DOHH2 (cell line): ENCODE measurements at regions not wholly inside any gene's neighbourhood (a gene's known extent, or its start where the extent isn't known, plus 50 kb on each side); places are given as distances from the start of the nearest gene placed in this dataset.
"Not testable (repeated sequence)": the region's sequence is repeated elsewhere in the genome, so short reads cannot be mapped to it uniquely, and the experiment has no call there.

ENCODE experiments used
- H3F3A ChIP-seq: fragments of 200-600 bp; sonication (generic), shearing (Covaris generic); 2 replicates; pipeline ENCODE4 v1.6.0; 2016; ENCODE audit warnings: antibody characterized with exemption, mild to moderate bottlenecking; ENCODE audit not compliant: control insufficient read depth, insufficient read depth
- H3K27ac ChIP-seq: fragments of 200-600 bp; sonication (generic); 2 replicates; pipeline ENCODE4 v1.5.1; 2014; ENCODE audit warnings: low read depth, mild to moderate bottlenecking, low read length, moderate library complexity
- H3K27me3 ChIP-seq: fragments of 200-600 bp; sonication (generic); 2 replicates; pipeline ENCODE4 v1.6.1; 2014; ENCODE audit warnings: mild to moderate bottlenecking, low read length, mixed read lengths; ENCODE audit not compliant: control insufficient read depth
- H3K36me3 ChIP-seq: fragments of 200-600 bp; sonication (generic); 2 replicates; pipeline ENCODE4 v1.6.1; 2014; ENCODE audit warnings: mild to moderate bottlenecking, low read length, moderate library complexity, mixed read lengths; ENCODE audit not compliant: control insufficient read depth
- H3K4me1 ChIP-seq: fragments of 200-600 bp; sonication (generic); 2 replicates; pipeline ENCODE4 v1.6.1; 2014; ENCODE audit warnings: mild to moderate bottlenecking, low read length, mixed read lengths; ENCODE audit not compliant: control insufficient read depth
- H3K4me2 ChIP-seq: fragments of 200-600 bp; sonication (generic); 2 replicates; pipeline ENCODE4 v1.6.0; 2014; ENCODE audit warnings: mild to moderate bottlenecking, low read length, moderate library complexity
- H3K4me3 ChIP-seq: fragments of 200-600 bp; sonication (generic); 2 replicates; pipeline ENCODE4 v1.5.1; 2014; ENCODE audit warnings: mild to moderate bottlenecking, low read length, mixed read lengths
- H3K79me2 ChIP-seq: fragments of 200-600 bp; sonication (generic); 2 replicates; pipeline ENCODE4 v1.6.1; 2014; ENCODE audit warnings: mild to moderate bottlenecking, low read length, mixed read lengths; ENCODE audit not compliant: control insufficient read depth
- H3K9me2 ChIP-seq: fragments of 200-600 bp; sonication (generic); replicated peaks from 2 replicates; pipeline ENCODE4 v1.6.1; 2014; ENCODE audit warnings: mild to moderate bottlenecking, low read length, mixed read lengths; ENCODE audit not compliant: control insufficient read depth
- H3K9me3 ChIP-seq: fragments of 200-600 bp; sonication (generic); 2 replicates; pipeline ENCODE4 v1.6.1; 2014; ENCODE audit warnings: antibody characterized with exemption, low read length, mixed read lengths; ENCODE audit not compliant: control insufficient read depth, insufficient read depth
- H4K20me1 ChIP-seq: fragments of 200-600 bp; sonication (generic); 2 replicates; pipeline ENCODE4 v1.6.0; 2014; ENCODE audit warnings: low read depth, mild to moderate bottlenecking, antibody characterized with exemption, low read length, moderate library complexity; ENCODE audit not compliant: control insufficient read depth, insufficient read depth
- CTCF ChIP-seq: fragments of 200-600 bp; sonication (generic); IDR thresholded peaks from one replicate; pipeline ENCODE4 v1.5.1; 2014; ENCODE audit warnings: antibody characterized with exemption, mild to moderate bottlenecking, low read depth, low read length; ENCODE audit not compliant: poor library complexity, severe bottlenecking
- EZH2phosphoT487 ChIP-seq: fragments of 200-600 bp; sonication (generic); IDR thresholded peaks from 2 replicates; pipeline ENCODE4 v1.6.1; 2017; ENCODE audit warnings: borderline replicate concordance, mild to moderate bottlenecking, antibody characterized with exemption, low read length, moderate library complexity, mixed read lengths

DNA sequence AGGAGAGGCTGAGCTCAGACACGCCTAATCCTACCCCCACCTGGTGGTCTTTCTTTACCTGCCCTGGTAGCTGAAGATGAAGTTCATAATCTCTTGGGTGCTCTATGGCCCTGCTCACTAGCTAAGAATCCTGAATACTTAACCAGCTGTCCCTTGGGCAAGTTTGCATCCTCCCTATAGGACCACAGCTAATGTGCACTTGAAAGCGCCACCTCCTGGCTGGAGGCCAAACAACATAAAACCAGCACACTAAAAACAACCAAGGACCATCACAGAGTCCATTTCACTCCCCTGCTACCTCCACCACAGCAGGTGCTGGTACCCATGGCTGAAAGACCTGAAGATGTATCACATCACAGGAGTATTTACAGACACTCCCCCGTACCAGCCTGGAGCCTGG is 155.5 kb upstream of the SLC24A3 start:
- Histone ChIP-seq H3K79me2 (no peaks in the 10 kb centered on the region), H4K20me1 (no peaks in the 10 kb centered on the region), H3K27ac (no peak overlapping the region), H3K27me3 (no peaks in the 10 kb centered on the region), H3K36me3 (no peaks in the 10 kb centered on the region), H3F3A (no peaks in the 10 kb centered on the region), H3K9me2 (no peaks in the 10 kb centered on the region), H3K9me3 (peaks cover 9% of the 10 kb centered on the region; the same call in 1 of the 2 replicates), H3K4me3 (no peak overlapping the region), H3K4me2 (no peak overlapping the region), H3K4me1 (no peaks in the 10 kb centered on the region)
- TF ChIP-seq EZH2phosphoT487 = no peak
- peak; percentile 65 for TF ChIP-seq CTCF

- H3K4me1 ChIP-seq, H3K27ac ChIP-seq, H3K9me2 ChIP-seq, H3K4me3 ChIP-seq, H3K27me3 ChIP-seq, H3K79me2 ChIP-seq, H4K20me1 ChIP-seq, H3K4me2 ChIP-seq, H3K36me3 ChIP-seq, H3F3A ChIP-seq: not testable (repeated sequence)
- peaks cover 26% of the 10 kb centered on the region; the same call in 1 of the 2 replicates for H3K9me3 ChIP-seq
These were observed 147.7 kb upstream of the SLC24A3 start for GRCh38 chr20:19064788-19065187.

DNA sequence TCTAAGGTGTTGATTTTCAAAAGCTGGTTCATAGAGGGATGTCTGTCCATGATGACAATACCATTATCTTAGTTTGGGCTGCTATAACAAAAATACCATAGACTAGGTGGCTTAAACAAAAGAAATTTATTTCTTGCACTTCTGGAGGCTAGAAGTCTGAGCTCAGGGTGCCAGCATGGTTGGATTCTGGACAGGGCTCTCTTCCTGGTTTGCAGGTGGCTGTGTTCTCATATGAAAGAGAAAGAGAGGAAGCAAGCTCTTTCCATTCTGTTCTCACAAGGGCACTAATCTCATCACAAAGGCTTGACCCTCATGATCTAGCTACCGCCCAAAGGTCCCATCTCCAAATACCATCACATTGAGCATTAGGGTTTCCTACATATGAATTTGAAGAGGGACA is 144.5 kb upstream of the SLC24A3 start:
- H3K27ac ChIP-seq = no peak overlapping the region

DNA sequence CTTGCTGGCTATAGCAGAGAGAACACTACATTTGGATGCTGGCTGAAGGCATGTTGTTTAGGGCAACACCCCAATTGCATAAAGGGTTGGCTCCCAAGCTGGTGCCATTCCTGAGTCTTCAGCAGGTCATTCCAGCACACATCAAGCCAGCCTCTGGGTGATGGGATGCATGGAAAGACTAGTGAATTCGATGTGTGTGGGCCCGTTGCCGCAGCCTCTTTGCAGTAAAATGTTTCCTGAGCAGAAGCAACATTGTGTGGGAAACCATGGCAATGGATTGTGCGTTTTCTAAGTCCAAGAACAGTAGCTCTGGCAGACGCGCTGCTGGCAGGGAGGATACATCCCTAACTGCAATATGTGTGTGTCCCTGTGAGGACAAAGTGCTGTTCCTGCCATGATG is 142.4 kb upstream of the SLC24A3 start:
- H3K4me2 ChIP-seq = peak overlapping the region; percentile 22; the same call in 1 of the 2 replicates

More for the DNA sequence above, 144.5 kb upstream of the SLC24A3 start:
- no peak overlapping the region for H3K4me2 ChIP-seq
- H3K4me1 ChIP-seq = peaks cover 35% of the 10 kb centered on the region
- H4K20me1 ChIP-seq = no peaks in the 10 kb centered on the region
- no peaks in the 10 kb centered on the region for H3K9me2 ChIP-seq
- peaks cover 26% of the 10 kb centered on the region; the same call in 1 of the 2 replicates for H3K9me3 ChIP-seq
- no peak for TF ChIP-seq CTCF
- TF ChIP-seq EZH2phosphoT487 = no peak
- H3K4me3 ChIP-seq = no peak overlapping the region
- no peaks in the 10 kb centered on the region for H3K27me3 ChIP-seq
- no peaks in the 10 kb centered on the region for H3K36me3 ChIP-seq
- no peaks in the 10 kb centered on the region for H3F3A ChIP-seq
- no peaks in the 10 kb centered on the region for H3K79me2 ChIP-seq

More for the DNA sequence above, 142.4 kb upstream of the SLC24A3 start:
- Histone ChIP-seq H3F3A (no peaks in the 10 kb centered on the region), H3K27me3 (no peaks in the 10 kb centered on the region), H3K9me2 (no peaks in the 10 kb centered on the region), H3K27ac (peak overlapping the region; percentile 83), H3K9me3 (peaks cover 9% of the 10 kb centered on the region; the same call in 1 of the 2 replicates), H3K4me1 (peaks cover 52% of the 10 kb centered on the region), H3K79me2 (no peaks in the 10 kb centered on the region), H3K36me3 (no peaks in the 10 kb centered on the region), H4K20me1 (no peaks in the 10 kb centered on the region), H3K4me3 (no peak overlapping the region)
- TF ChIP-seq CTCF (no peak), EZH2phosphoT487 (no peak)
